Type B pancreatic cell (in vitro differentiated cells): ENCODE measurements at regions not wholly inside any gene's neighbourhood (a gene's known extent, or its start where the extent isn't known, plus 50 kb on each side); places are given as distances from the start of the nearest gene placed in this dataset.
"Not testable (repeated sequence)": the region's sequence is repeated elsewhere in the genome, so short reads cannot be mapped to it uniquely, and the experiment has no call there.

Experiments used
- DNase-seq: peaks from one replicate; pipeline ENCODE4 v3.0.0; 2021; ENCODE audit warnings: mixed read lengths; ENCODE audit not compliant: unreplicated experiment; ENCODE audit errors: extremely low spot score
- H3K27ac Mint-ChIP-seq: 2 replicates; pipeline ENCODE4 v1.8.0; 2021; ENCODE audit warnings: mild to moderate bottlenecking, mixed read lengths
- H3K27me3 Mint-ChIP-seq: 2 replicates; pipeline ENCODE4 v1.8.0; 2021; ENCODE audit warnings: mixed read lengths
- H3K36me3 Mint-ChIP-seq: 2 replicates; pipeline ENCODE4 v1.8.0; 2021; ENCODE audit warnings: mixed read lengths
- H3K4me1 Mint-ChIP-seq: one replicate; pipeline ENCODE4 v1.8.0; 2021; ENCODE audit warnings: mixed read lengths; ENCODE audit not compliant: unreplicated experiment
- H3K4me3 Mint-ChIP-seq: 2 replicates; pipeline ENCODE4 v1.8.0; 2021; ENCODE audit warnings: mild to moderate bottlenecking, mixed read lengths
- H3K9me3 Mint-ChIP-seq: 2 replicates; pipeline ENCODE4 v1.8.0; 2021; ENCODE audit warnings: mixed read lengths
- CTCF ChIP-seq: fragments of 200-600 bp; sonication (generic); conservative IDR thresholded peaks from 2 replicates; pipeline ENCODE4 v1.5.0; 2021; ENCODE audit warnings: antibody characterized with exemption, mild to moderate bottlenecking

- no peaks in the 10 kb centered on the region for H3K36me3 Mint-ChIP-seq
- no peak overlapping the region for H3K27ac Mint-ChIP-seq
- no peak for TF ChIP-seq CTCF
- H3K9me3 Mint-ChIP-seq: peaks cover 9% of the 10 kb centered on the region
- DNase-seq: no peak
- no peaks in the 10 kb centered on the region for H3K4me1 Mint-ChIP-seq
- no peak overlapping the region for H3K4me3 Mint-ChIP-seq
- H3K27me3 Mint-ChIP-seq: no peaks in the 10 kb centered on the region
Measured at GRCh38 chr3:166582236-166582635, 745.0 kb upstream of the BCHE start.

DNA sequence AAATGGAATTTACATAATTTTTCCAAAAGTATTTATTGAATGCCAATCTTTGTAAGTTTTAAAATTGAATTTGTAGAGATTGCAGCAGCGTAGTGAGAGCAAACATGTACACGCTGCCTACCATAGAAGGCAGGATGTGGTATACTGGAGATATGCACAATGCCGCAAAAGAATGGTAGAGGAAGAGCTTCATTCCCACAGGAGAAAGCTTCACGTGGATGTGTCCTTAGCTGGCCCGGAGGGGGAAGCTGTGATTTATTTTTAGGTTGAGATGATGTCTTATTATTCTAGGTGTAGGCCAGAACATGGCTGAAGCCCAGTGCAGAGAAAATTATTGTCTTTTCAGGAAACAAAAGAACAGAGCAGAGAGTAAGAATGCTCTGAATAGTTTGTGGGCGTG, 743.3 kb upstream of the BCHE start:
- H3K27ac Mint-ChIP-seq: peak overlapping the region; percentile 1
- no peaks in the 10 kb centered on the region for H3K27me3 Mint-ChIP-seq
- peaks cover 9% of the 10 kb centered on the region for H3K9me3 Mint-ChIP-seq
- no peak for DNase-seq
- H3K4me1 Mint-ChIP-seq: no peaks in the 10 kb centered on the region
- H3K4me3 Mint-ChIP-seq: no peak overlapping the region
- H3K36me3 Mint-ChIP-seq: no peaks in the 10 kb centered on the region
- TF ChIP-seq CTCF: no peak

DNA sequence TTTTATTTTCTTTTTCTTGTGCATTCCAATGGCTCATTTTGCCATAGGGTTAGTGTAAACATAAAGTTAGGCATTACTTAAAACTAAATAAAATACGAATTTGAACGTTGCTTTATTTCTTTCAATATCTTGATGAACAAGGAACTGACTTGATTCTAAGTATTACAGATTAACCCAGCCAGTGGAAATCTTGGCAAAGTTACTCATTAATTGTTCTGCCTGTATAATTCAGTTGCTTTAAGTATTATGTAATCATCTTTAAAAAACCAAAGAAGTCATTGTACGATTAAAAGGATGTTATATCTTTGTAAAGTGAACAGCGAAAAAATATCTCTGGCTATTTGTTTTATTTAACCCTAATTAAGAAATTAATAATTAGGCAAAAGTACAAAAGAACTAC, 737.9 kb upstream of the BCHE start:
- H3K9me3 Mint-ChIP-seq: no peaks in the 10 kb centered on the region
- H3K36me3 Mint-ChIP-seq: no peaks in the 10 kb centered on the region

DNA sequence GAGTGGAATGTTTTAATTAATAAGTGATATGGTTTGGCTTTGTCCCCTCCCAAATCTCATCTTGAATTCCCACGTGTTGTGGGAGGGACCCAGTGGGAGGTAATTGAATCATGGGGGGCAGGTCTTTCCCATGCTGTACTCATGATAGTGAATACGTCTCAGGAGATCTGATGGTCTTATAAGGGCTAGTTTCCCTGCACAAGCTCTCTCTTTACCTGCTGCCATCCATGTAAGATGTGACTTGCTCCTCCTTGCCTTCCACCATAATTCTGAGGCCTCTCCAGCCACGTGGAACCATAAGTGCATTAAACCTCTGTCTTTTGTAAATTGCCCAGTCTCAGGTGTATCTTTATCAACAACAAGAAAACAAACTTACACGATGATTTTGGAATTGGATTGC, 734.5 kb upstream of the BCHE start:
- H3K27me3 Mint-ChIP-seq, H3K27ac Mint-ChIP-seq, H3K36me3 Mint-ChIP-seq, DNase-seq, H3K4me3 Mint-ChIP-seq, H3K4me1 Mint-ChIP-seq, H3K9me3 Mint-ChIP-seq: not testable (repeated sequence)

More for the DNA sequence above, 737.9 kb upstream of the BCHE start:
- DNase-seq: no peak
- no peaks in the 10 kb centered on the region for H3K27me3 Mint-ChIP-seq
- H3K27ac Mint-ChIP-seq: no peak overlapping the region
- no peak for TF ChIP-seq CTCF
- no peaks in the 10 kb centered on the region for H3K4me1 Mint-ChIP-seq
- no peak overlapping the region for H3K4me3 Mint-ChIP-seq

DNA sequence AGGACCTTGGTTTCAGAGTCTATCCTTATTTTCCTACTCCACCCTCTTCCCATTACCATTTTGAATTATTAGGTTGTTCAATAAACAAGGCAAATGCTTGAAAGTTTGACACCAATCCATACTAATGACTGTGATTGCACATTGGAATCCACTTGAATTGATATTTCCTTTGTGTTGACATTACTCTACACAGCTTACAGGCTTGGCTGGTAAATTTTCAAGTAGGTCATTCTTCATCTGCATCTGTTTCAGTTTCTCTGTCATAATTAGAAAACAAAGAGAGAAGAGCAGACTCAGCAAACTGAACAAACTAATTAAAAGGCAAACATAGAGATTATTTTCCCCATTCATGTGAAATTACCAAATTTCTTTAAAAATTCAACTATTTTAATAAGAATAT, 732.9 kb upstream of the BCHE start:
- Mint-ChIP-seq H3K36me3 (no peaks in the 10 kb centered on the region), H3K27ac (no peak overlapping the region), H3K4me3 (no peak overlapping the region), H3K27me3 (no peaks in the 10 kb centered on the region), H3K4me1 (no peaks in the 10 kb centered on the region), H3K9me3 (no peaks in the 10 kb centered on the region)
- TF ChIP-seq CTCF: no peak
- no peak for DNase-seq

GRCh38 chr3:166569589-166569988, 732.4 kb upstream of the BCHE start:
- Mint-ChIP-seq H3K4me1 (no peaks in the 10 kb centered on the region), H3K27me3 (no peaks in the 10 kb centered on the region), H3K27ac (no peak overlapping the region), H3K9me3 (no peaks in the 10 kb centered on the region), H3K36me3 (no peaks in the 10 kb centered on the region), H3K4me3 (no peak overlapping the region)
- no peak for TF ChIP-seq CTCF
- no peak for DNase-seq
